ENCODE measurements at regions not wholly inside any gene's neighbourhood (a gene's known extent, or its start where the extent isn't known, plus 50 kb on each side); places are given as distances from the start of the nearest gene placed in this dataset.

DNA sequence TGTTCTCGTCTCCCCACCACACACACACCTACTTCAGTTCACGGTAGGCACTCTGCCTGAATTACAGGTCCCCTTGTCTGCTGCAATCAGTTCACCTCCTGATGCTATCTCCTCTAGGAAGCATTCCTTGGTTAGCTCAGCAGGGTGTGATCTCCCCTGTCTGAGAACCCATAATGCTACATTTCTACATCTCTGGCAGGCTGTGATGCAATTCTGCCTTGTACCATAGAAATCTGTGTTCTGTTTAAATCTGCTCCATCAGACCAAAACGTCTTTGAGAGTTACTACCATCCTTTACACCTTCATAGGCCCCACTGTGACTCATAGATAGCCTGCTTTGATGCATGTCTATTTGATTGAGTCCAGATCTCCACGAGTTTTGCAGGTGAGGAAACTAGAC is 103.9 kb downstream of the TTC32 start:
- 77 to 78% methylated on average over 4 of the region's 4 CpGs for WGBS, 2 donors
- H3K27me3 ChIP-seq: no peaks in the 10 kb centered on the region
- no peak overlapping the region for H3K27ac ChIP-seq
- H3K4me3 ChIP-seq (replicated peaks in 1 of 3): no peak overlapping the region
- no peaks in the 10 kb centered on the region for H3K4me1 ChIP-seq
- no peak for TF ChIP-seq POLR2A (IDR thresholded peaks at IDR 0.05)
- TF ChIP-seq, protein P1, sequence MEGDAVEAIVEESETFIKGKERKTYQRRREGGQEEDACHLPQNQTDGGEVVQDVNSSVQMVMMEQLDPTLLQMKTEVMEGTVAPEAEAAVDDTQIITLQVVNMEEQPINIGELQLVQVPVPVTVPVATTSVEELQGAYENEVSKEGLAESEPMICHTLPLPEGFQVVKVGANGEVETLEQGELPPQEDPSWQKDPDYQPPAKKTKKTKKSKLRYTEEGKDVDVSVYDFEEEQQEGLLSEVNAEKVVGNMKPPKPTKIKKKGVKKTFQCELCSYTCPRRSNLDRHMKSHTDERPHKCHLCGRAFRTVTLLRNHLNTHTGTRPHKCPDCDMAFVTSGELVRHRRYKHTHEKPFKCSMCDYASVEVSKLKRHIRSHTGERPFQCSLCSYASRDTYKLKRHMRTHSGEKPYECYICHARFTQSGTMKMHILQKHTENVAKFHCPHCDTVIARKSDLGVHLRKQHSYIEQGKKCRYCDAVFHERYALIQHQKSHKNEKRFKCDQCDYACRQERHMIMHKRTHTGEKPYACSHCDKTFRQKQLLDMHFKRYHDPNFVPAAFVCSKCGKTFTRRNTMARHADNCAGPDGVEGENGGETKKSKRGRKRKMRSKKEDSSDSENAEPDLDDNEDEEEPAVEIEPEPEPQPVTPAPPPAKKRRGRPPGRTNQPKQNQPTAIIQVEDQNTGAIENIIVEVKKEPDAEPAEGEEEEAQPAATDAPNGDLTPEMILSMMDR (IDR thresholded peaks at IDR 0.05): no peak
- intact Hi-C loops (cut with DNase I): no loop called here
- H3K36me3 ChIP-seq: no peaks in the 10 kb centered on the region
- no peaks in the 10 kb centered on the region for H3K9me3 ChIP-seq
- DNase-seq: no peak

DNA sequence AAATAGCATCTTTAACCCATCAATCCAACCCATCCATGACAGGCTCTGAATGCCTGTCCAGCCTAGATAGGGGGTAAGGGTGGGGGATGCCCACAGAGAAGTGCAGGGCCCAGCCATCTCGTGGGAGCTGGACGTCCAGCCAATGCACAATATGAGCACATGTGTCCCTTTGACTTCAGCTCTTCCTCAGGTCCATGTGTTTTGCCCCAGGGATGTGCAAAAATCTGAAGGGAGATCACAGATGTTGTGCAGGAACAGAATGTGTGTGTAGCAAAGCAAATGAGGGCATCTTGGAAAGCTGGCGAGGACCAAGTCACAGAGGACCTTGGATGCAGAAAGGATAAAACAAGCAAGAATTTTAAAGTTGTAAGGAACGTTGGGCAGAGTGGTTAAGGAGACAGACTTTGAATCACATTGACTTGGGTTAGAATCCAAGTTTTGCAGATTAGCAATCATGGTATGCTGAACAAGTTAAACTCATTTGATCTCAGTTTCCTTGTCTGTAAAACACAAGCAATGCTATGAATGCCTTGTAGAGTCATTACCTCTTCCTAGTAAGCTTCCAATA is 104.5 kb downstream of the TTC32 start:
- WGBS, 2 donors: 73 to 94% methylated on average over 4 of the region's 4 CpGs
- Histone ChIP-seq H3K27ac (no peak overlapping the region), H3K36me3 (no peaks in the 10 kb centered on the region), H3K9me3 (no peaks in the 10 kb centered on the region), H3K27me3 (no peaks in the 10 kb centered on the region), H3K4me3 (replicated peaks in 1 of 3) (no peak overlapping the region), H3K4me1 (no peaks in the 10 kb centered on the region)
- no peak for TF ChIP-seq POLR2A (IDR thresholded peaks at IDR 0.05)
- DNase-seq: no peak
- intact Hi-C loops (cut with DNase I): no loop called here

DNA sequence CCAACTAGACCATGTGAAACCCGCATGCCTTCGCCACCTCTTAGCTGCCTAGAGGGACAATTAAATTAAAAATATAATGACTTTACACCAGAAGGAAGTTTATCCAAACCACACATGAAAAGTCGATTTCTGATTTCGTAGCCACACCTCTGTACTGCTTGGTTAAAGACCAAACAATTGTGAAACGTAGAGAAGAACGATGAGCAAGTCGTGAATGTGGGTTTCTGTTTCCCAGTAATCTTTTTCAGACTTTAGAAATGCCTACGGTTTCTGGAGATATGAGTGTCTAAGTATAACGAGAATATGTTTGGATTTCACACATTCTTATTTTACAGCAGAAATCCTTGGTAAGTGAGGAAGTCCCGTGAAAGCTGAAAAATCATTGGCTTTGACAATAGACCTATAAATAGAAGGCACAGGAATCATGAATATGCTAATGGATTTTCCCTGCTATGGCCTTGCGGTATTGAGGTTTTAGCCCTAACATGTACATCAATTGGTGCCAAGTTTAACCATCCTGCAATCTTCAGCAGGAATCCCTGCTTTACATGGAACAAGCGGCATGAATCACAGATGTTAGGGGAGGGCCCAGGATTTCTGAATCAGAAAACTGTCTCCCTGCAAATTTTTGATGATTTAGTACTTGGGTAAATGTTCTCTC is 105.6 kb downstream of the TTC32 start:
- no peak overlapping the region for H3K4me3 ChIP-seq (replicated peaks in 1 of 3)

DNA sequence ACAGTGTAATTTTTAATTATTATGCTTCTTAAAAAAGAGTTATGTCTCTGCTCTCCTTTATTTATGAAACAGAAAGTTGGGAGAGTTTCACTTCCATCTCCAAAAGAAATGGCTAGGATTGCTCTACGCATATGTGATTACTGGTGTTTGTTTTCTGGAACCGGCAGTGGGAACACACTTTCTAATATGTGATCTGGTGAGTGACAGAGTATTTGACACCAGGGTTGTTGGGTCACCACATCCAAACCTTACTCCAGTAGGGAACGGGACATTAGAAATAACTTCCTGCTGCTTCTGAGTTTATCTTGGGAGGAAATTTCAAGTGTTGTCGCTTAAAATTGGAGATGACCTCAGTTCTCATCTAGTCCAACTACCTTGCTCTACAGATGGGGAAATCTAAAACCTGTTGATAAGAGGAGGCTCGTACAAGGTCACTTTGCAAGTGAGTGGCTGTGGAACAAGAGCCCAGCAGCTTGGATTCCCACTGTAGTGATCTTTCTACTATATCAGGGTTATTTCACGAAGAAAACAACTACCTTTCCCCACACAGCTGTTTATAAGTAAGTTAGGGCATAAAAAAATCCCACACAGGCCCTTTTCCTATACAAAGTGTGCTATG is 108.5 kb downstream of the TTC32 start:
- Histone ChIP-seq H3K4me1 (no peaks in the 10 kb centered on the region), H3K4me3 (replicated peaks in 1 of 3) (no peak overlapping the region), H3K9me3 (no peaks in the 10 kb centered on the region), H3K36me3 (no peaks in the 10 kb centered on the region), H3K27me3 (no peaks in the 10 kb centered on the region), H3K27ac (no peak overlapping the region)
- TF ChIP-seq, protein P1 (IDR thresholded peaks at IDR 0.05): no peak
- no peak for TF ChIP-seq POLR2A (IDR thresholded peaks at IDR 0.05)
- no peak for DNase-seq
- 73 to 76% methylated on average over 6 of the region's 6 CpGs for WGBS, 2 donors
- intact Hi-C loops (cut with DNase I): no loop called here

More for the DNA sequence above, 105.6 kb downstream of the TTC32 start:
- no peak for DNase-seq
- Histone ChIP-seq H3K27me3 (no peaks in the 10 kb centered on the region), H3K4me1 (no peaks in the 10 kb centered on the region), H3K9me3 (no peaks in the 10 kb centered on the region), H3K27ac (no peak overlapping the region), H3K36me3 (no peaks in the 10 kb centered on the region)
- TF ChIP-seq POLR2A (IDR thresholded peaks at IDR 0.05): no peak
- TF ChIP-seq, protein P1 (IDR thresholded peaks at IDR 0.05): no peak
- intact Hi-C loops (cut with DNase I): no loop called here
- WGBS, 2 donors: 89% methylated on average over 12 of the region's 12 CpGs

DNA sequence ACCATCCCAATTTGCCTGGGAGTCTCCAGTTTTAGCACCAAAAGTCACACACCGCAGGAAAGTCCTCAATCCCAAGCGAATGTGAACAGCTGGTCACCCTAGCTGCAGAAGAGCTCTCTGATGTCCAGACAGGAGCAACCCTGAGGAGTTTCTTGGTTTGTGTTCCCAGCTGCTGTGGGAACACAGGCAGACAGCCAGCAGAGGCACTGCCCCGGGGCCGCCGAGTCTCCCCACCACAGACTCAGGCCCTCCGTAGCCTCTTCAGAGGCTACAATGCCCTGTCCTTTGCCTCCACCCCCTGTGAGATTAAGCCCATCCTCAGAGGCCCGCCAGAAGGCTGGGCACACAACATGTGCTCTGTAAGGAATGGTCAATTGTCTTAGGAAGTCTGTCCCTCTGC is 111.5 kb downstream of the TTC32 start:
- Histone ChIP-seq H3K4me3 (replicated peaks in 1 of 3) (no peak overlapping the region), H3K27ac (no peak overlapping the region), H3K36me3 (no peaks in the 10 kb centered on the region), H3K27me3 (no peaks in the 10 kb centered on the region), H3K4me1 (no peaks in the 10 kb centered on the region), H3K9me3 (no peaks in the 10 kb centered on the region)
- DNase-seq: no peak
- WGBS, 2 donors: 90 to 91% methylated on average over 7 of the region's 7 CpGs
- intact Hi-C loops (cut with DNase I): no loop called here
- TF ChIP-seq POLR2A (IDR thresholded peaks at IDR 0.05): no peak
- TF ChIP-seq, protein P1 (IDR thresholded peaks at IDR 0.05): no peak
